CD4-positive, alpha-beta T cell (primary cell): ENCODE measurements at regions not wholly inside any gene's neighbourhood (a gene's known extent, or its start where the extent isn't known, plus 50 kb on each side); places are given as distances from the start of the nearest gene placed in this dataset.

Experiments
- ATAC-seq: fragments of 200-7000 bp; cut with Tn5 transposase; one replicate; pipeline ENCODE4 v1.10.0; 2022; ENCODE audit warnings: mild to moderate bottlenecking; ENCODE audit not compliant: poor library complexity
- CTCF ChIA-PET: fragments of 350-600 bp; sonication (Branson Sonifier 250); formaldehyde crosslinking; loops from one replicate; lab custom pipeline; 2021; ENCODE audit warnings: antibody characterized with exemption, inconsistent platforms; lab: Charles Lee
- POLR2A ChIA-PET: fragments of 350-600 bp; sonication (Branson Sonifier 250); formaldehyde crosslinking; loops from one replicate; lab custom pipeline; 2021; ENCODE audit warnings: antibody characterized with exemption, inconsistent platforms; lab: Charles Lee
- DNase-seq, 14 experiments: peaks; one replicate each; pipeline ENCODE4 v3.0.0-alpha.2; 2013 to 2020; ENCODE audit warnings: mixed read lengths in 2 of 14
- H3K27ac ChIP-seq, 2 donors: one replicate each; pipeline versions ENCODE4 v1.5.1 to v1.7.0; 2013; ENCODE audit warnings: low read length in 2 of 2, low read depth in 1 of 2, mild to moderate bottlenecking in 1 of 2
- H3K27me3 ChIP-seq, 2 experiments: 1 replicate in 1 of 2; 2 replicates in 1 of 2; pipeline versions ENCODE4 v1.6.1 to v1.7.0; 2013; ENCODE audit warnings: low read length in 2 of 2, control low read depth in 1 of 2, mild to moderate bottlenecking in 1 of 2, moderate library complexity in 1 of 2; ENCODE audit not compliant: insufficient read depth in 2 of 2, control insufficient read depth in 1 of 2
- H3K36me3 ChIP-seq: one replicate; pipeline ENCODE4 v1.6.1; 2013; ENCODE audit warnings: low read length, control low read depth; ENCODE audit not compliant: insufficient read depth
- H3K4me1 ChIP-seq: one replicate; pipeline ENCODE4 v1.6.1; 2013; ENCODE audit warnings: low read length, control low read depth; ENCODE audit not compliant: insufficient read depth
- H3K4me3 ChIP-seq: one replicate; pipeline ENCODE4 v1.5.1; 2013; ENCODE audit warnings: mild to moderate bottlenecking, low read length, moderate library complexity
- H3K9me3 ChIP-seq, 2 experiments: 1 replicate in 1 of 2; 2 replicates in 1 of 2; pipeline versions ENCODE4 v1.6.1 to v1.7.0; 2013; ENCODE audit warnings: low read length in 2 of 2, mild to moderate bottlenecking in 2 of 2, control low read depth in 1 of 2, moderate library complexity in 1 of 2; ENCODE audit not compliant: control insufficient read depth in 1 of 2, insufficient read depth in 1 of 2
- H3K27ac Mint-ChIP-seq: one replicate; pipeline ENCODE4 v1.8.0; 2020; ENCODE audit warnings: mixed read lengths
- H3K27me3 Mint-ChIP-seq: one replicate; pipeline ENCODE4 v1.8.0; 2021; ENCODE audit warnings: mixed read lengths
- H3K36me3 Mint-ChIP-seq: one replicate; pipeline ENCODE4 v1.8.0; 2021; ENCODE audit warnings: low read depth, mixed read lengths
- H3K4me1 Mint-ChIP-seq: one replicate; pipeline ENCODE4 v1.8.0; 2021; ENCODE audit warnings: low read depth, mixed read lengths
- H3K4me3 Mint-ChIP-seq: one replicate; pipeline ENCODE4 v1.8.0; 2020; ENCODE audit warnings: mild to moderate bottlenecking, mixed read lengths
- H3K9me3 Mint-ChIP-seq: one replicate; pipeline ENCODE4 v1.8.0; 2020; ENCODE audit warnings: mixed read lengths
- CTCF ChIP-seq: fragments of 200-600 bp; IDR thresholded peaks from one replicate; pipeline ENCODE4 v1.8.0; 2022; ENCODE audit warnings: antibody characterized with exemption, mild to moderate bottlenecking
- intact Hi-C, 2 experiments: fragments of 100-400 bp; cut with DNase I in 1 of 2; cut with micrococcal nuclease in 1 of 2; formaldehyde crosslinking; loops; one replicate each; pipeline versions ENCODE4 v1.15.1 to v1.9.0; 2023 to 2025; cut with DNase I, micrococcal nuclease

DNA sequence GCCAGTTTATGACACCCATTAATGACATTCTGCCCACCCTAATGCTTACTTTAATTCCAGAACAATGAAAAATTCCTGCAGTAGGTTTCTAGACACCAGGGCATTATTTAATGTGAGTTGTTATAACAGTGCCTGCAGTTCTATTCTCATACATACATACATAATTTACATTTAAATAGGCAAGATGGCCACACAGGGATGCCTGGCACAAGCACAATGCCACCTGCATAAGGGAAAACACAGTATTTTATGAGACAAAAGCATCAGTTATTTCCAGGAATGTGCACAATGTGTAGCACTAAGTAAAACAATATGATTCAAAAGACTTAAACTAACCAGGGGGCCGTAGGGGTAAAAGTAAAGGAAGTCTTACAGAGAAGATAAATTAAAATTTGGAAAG, 243.9 kb upstream of the SPRY2 start:
- no peaks in the 10 kb centered on the region for H3K4me1 Mint-ChIP-seq
- no peaks in the 10 kb centered on the region for H3K36me3 Mint-ChIP-seq
- no peak for TF ChIP-seq CTCF
- no peaks in the 10 kb centered on the region for H3K27me3 ChIP-seq
- no peaks in the 10 kb centered on the region for H3K36me3 ChIP-seq
- CTCF ChIA-PET, result no interaction called here
- H3K4me3 Mint-ChIP-seq, result no peak overlapping the region
- H3K9me3 ChIP-seq, result peaks cover 0 to 3% of the 10 kb centered on the region in 2 experiments
- ATAC-seq, result no peak
- H3K27ac Mint-ChIP-seq, result no peak overlapping the region
- intact Hi-C loops, result no loop called here
- no peaks in the 10 kb centered on the region for H3K27me3 Mint-ChIP-seq
- H3K9me3 Mint-ChIP-seq, result no peaks in the 10 kb centered on the region
- H3K27ac ChIP-seq, result no peak overlapping the region
- DNase-seq, result no peak
- POLR2A ChIA-PET, result no interaction called here
- no peak overlapping the region for H3K4me3 ChIP-seq
- H3K4me1 ChIP-seq, result no peaks in the 10 kb centered on the region

DNA sequence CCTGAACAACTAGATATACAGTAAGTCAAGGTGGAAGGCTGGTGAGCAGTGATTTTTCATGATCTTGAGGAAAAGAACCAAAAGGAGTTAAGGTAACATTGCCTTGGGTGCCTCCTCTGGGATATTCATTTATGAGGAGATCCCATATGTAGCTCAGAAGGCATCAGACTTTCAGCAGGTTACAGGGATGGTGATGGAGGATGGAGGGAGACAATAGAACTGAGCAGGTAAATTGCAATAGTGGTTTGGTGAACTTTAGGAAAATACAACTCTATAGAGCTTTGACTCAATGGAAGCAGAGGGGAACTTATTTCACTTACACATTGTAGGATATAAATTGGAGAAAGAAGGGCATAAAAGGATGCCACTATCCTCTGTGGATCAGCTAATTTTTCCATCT, 243.4 kb upstream of the SPRY2 start:
- no peaks in the 10 kb centered on the region for H3K27me3 Mint-ChIP-seq
- no peaks in the 10 kb centered on the region for H3K27me3 ChIP-seq
- no peaks in the 10 kb centered on the region for H3K36me3 ChIP-seq
- no peak overlapping the region for H3K4me3 ChIP-seq
- H3K27ac Mint-ChIP-seq, result no peak overlapping the region
- intact Hi-C loops, result no loop called here
- no peak overlapping the region for H3K4me3 Mint-ChIP-seq
- no peak for TF ChIP-seq CTCF
- no peaks in the 10 kb centered on the region for H3K4me1 ChIP-seq
- no peaks in the 10 kb centered on the region for H3K4me1 Mint-ChIP-seq
- H3K9me3 ChIP-seq, result peaks cover 0 to 3% of the 10 kb centered on the region in 2 experiments
- ChIA-PET CTCF (no interaction called here), POLR2A (no interaction called here)
- ATAC-seq (no peak), DNase-seq (no peak)
- no peaks in the 10 kb centered on the region for H3K36me3 Mint-ChIP-seq
- no peaks in the 10 kb centered on the region for H3K9me3 Mint-ChIP-seq
- no peak overlapping the region for H3K27ac ChIP-seq

GRCh38 chr13:80577926-80578670, 237.2 kb upstream of the SPRY2 start:
- Mint-ChIP-seq H3K4me3 (no peak overlapping the region), H3K9me3 (no peaks in the 10 kb centered on the region), H3K4me1 (no peaks in the 10 kb centered on the region), H3K27me3 (no peaks in the 10 kb centered on the region), H3K27ac (no peak overlapping the region), H3K36me3 (no peaks in the 10 kb centered on the region)
- H3K4me1 ChIP-seq, result no peaks in the 10 kb centered on the region
- DNase-seq (no peak), ATAC-seq (no peak)
- H3K36me3 ChIP-seq, result no peaks in the 10 kb centered on the region
- H3K9me3 ChIP-seq, result peaks cover 0 to 10% of the 10 kb centered on the region in 2 experiments
- CTCF ChIA-PET, result no interaction called here
- no peak overlapping the region for H3K27ac ChIP-seq
- POLR2A ChIA-PET, result no interaction called here
- TF ChIP-seq CTCF, result no peak
- intact Hi-C loops, result no loop called here
- H3K4me3 ChIP-seq, result no peak overlapping the region
- no peaks in the 10 kb centered on the region for H3K27me3 ChIP-seq
